HK-2 (cell line): ENCODE measurements at regions not wholly inside any gene's neighbourhood (a gene's known extent, or its start where the extent isn't known, plus 50 kb on each side); places are given as distances from the start of the nearest gene placed in this dataset.
"Not testable (repeated sequence)": the region's sequence is repeated elsewhere in the genome, so short reads cannot be mapped to it uniquely, and the experiment has no call there.

Experiments used
- DNase-seq: peaks from one replicate; pipeline ENCODE4 v3.0.0-alpha.2; 2018; ENCODE audit not compliant: unreplicated experiment

- no peak for DNase-seq
Measured at GRCh38 chr4:164579270-164579942, 174.5 kb upstream of the SMIM31 start.

GRCh38 chr4:164591666-164592065 is 162.3 kb upstream of the SMIM31 start:
- DNase-seq, result no peak

- DNase-seq, result no peak
Measured at GRCh38 chr4:164595751-164596150, 158.2 kb upstream of the SMIM31 start.

- no peak for DNase-seq
Measured at GRCh38 chr4:164596318-164596878, 157.5 kb upstream of the SMIM31 start.

GRCh38 chr4:164596927-164597326 is 157.0 kb upstream of the SMIM31 start:
- DNase-seq, result no peak

GRCh38 chr4:164601653-164602052 is 152.3 kb upstream of the SMIM31 start:
- DNase-seq, result no peak

GRCh38 chr4:164605791-164606190 is 148.1 kb upstream of the SMIM31 start:
- DNase-seq, result not testable (repeated sequence)

- no peak for DNase-seq
Measured at GRCh38 chr4:164606478-164606877, 147.5 kb upstream of the SMIM31 start.

- no peak for DNase-seq
Measured at GRCh38 chr4:164613256-164613655, 140.7 kb upstream of the SMIM31 start.

GRCh38 chr4:164613792-164614191 is 140.1 kb upstream of the SMIM31 start:
- no peak for DNase-seq

GRCh38 chr4:164614329-164614728 is 139.6 kb upstream of the SMIM31 start:
- DNase-seq, result no peak

- DNase-seq, result no peak
Measured at GRCh38 chr4:164614999-164615398, 138.9 kb upstream of the SMIM31 start.

- DNase-seq, result no peak
Measured at GRCh38 chr4:164615964-164616363, 138.0 kb upstream of the SMIM31 start.

GRCh38 chr4:164616961-164617360 is 137.0 kb upstream of the SMIM31 start:
- DNase-seq, result no peak

- DNase-seq, result no peak
Measured at GRCh38 chr4:164617426-164617825, 136.5 kb upstream of the SMIM31 start.

GRCh38 chr4:164617911-164618310 is 136.0 kb upstream of the SMIM31 start:
- no peak for DNase-seq

- no peak for DNase-seq
Measured at GRCh38 chr4:164621886-164622521, 131.9 kb upstream of the SMIM31 start.

- DNase-seq, result no peak
Measured at GRCh38 chr4:164623099-164623498, 130.8 kb upstream of the SMIM31 start.

- DNase-seq, result no peak
Measured at GRCh38 chr4:164639001-164639400, 114.9 kb upstream of the SMIM31 start.

- DNase-seq, result no peak
Measured at GRCh38 chr4:164648151-164648848, 105.6 kb upstream of the SMIM31 start.

GRCh38 chr4:164648849-164649212 is 105.1 kb upstream of the SMIM31 start:
- DNase-seq, result no peak

- DNase-seq, result no peak
Measured at GRCh38 chr4:164659765-164660164, 94.2 kb upstream of the SMIM31 start.

- DNase-seq, result not testable (repeated sequence)
Measured at GRCh38 chr4:164676152-164676551, 77.8 kb upstream of the SMIM31 start.
